LHCN-M2 (cell line): ENCODE measurements at regions not wholly inside any gene's neighbourhood (a gene's known extent, or its start where the extent isn't known, plus 50 kb on each side); places are given as distances from the start of the nearest gene placed in this dataset.

Experiments
- DNase-seq: peaks from one replicate; pipeline ENCODE4 v3.0.0-alpha.2; 2012; ENCODE audit warnings: low read depth

DNA sequence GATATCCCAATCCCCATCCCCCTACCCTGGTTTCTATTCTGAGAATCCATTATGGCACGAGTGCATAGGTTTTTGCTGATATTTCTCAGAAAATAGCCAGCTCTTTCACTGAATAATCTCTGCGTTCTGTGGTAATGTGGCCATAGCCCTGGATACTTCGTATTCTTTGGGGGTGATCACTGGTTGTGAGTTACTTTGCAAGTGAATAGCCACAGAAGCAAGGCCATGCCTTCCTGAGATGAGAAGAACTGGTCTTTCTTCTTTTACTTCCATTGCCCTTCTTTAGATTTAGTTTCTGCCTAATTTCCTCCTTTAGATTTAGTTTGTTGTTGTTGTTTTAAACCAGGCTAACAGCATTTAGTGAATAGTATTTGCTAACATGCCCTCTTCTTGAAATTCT lies 323.4 kb downstream of the CDC14C start:
- DNase-seq, result no peak

GRCh38 chr7:49255054-49255453 lies 330.7 kb downstream of the CDC14C start:
- no peak for DNase-seq

GRCh38 chr7:49260538-49260937 lies 336.2 kb downstream of the CDC14C start:
- no peak for DNase-seq

DNA sequence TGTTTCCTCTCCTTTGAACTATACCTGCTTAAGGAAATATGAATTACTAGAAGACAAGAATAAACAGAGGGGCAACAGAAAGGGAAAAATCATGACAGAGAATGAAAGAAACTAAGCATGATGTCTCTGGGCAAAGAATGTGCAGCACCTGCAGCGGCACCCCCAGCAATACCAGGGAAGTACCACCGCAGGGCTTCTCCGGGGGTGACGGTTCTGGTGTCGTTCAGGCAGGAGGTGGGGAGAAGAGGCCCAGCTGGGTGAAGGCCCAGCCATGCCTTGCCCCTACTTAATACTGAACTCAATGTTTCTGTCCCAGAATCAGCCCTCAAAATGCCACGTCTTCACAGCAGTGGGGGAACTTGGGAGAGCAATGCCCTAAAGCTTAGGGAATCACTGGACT lies 337.6 kb downstream of the CDC14C start:
- no peak for DNase-seq

GRCh38 chr7:49264530-49264929 lies 340.2 kb downstream of the CDC14C start:
- no peak for DNase-seq

GRCh38 chr7:49273897-49274296 lies 349.6 kb downstream of the CDC14C start:
- DNase-seq, result no peak

DNA sequence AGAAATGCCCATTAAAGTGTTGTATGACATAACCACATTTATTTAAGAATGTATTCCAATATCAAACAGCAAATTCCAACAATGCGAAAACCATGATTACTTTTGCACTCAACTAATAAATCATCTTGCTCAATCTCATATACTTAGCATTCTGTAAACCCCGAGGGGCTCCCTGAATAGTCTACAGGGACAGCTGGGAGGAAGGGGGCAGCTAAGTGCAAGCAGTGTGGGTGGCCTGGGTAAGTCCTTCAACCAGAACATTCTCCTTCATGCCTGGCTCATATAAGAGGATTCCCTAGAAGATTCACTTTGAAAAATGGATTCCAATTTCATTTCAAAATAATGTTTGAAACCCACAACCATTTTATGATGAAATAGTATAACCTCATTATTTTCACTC lies 355.5 kb downstream of the CDC14C start:
- no peak for DNase-seq

GRCh38 chr7:49287653-49288052 lies 363.3 kb downstream of the CDC14C start:
- no peak for DNase-seq

- no peak for DNase-seq
Measured at GRCh38 chr7:49294611-49295010, 370.3 kb downstream of the CDC14C start.

DNA sequence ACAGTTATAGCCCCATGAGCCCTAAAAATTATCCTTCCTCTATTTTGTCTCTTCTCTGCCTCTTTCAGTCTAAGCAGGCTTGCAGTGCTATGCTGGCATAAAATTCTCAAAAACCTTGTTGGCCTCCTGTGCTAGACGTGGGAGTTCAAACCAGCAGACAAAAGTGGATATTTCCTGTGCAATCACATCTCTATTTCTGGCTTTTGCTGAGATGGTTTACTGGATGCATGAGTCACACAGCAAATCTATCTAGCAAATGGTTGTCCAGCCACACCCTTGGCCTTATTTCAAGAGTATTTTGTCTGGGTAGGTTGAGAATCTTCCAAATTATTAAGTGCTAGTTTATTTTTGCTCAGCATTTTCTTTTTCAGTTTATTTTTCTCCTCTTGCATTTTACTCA lies 370.8 kb downstream of the CDC14C start:
- no peak for DNase-seq

DNA sequence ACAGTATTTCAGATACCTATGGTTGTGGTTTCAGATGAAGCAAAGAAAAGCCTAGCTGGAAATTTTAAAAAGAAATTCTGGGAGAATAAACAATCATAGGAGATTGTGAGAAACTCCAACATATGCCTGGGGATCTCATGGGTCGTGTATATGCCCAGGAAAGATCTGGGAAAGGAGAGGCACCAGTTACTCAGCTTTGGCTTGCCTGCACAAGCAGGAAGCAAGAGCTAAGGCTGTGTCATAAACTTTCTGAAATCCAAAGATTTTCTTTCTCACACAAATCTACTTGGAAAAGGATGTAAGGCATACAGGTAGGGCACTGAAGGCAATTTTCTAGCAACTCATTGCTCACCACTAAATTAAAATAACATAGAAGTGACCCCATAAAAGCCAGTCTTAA lies 373.6 kb downstream of the CDC14C start:
- no peak for DNase-seq

GRCh38 chr7:49308787-49309186 lies 384.4 kb downstream of the CDC14C start:
- no peak for DNase-seq

DNA sequence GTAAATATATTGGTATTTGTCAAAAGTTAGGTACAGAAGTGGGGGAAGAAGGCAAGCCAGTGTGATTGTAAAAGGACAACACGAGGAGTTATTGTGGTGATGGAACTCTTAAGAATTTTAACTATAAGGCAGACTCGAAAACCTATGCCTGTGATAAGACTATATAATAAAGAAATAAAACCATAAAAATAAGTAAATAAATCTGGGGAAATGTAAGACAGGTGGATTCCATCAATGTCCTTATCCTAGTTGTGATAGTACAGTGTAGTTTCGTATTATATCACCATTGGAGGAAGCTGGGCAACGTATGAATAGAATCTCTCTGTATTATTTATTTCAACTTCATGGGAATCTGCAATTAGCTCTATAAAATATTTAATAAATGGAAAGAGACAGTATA lies 395.7 kb downstream of the CDC14C start:
- DNase-seq, result no peak

- DNase-seq, result no peak
Measured at GRCh38 chr7:49321843-49322242, 397.5 kb downstream of the CDC14C start.

DNA sequence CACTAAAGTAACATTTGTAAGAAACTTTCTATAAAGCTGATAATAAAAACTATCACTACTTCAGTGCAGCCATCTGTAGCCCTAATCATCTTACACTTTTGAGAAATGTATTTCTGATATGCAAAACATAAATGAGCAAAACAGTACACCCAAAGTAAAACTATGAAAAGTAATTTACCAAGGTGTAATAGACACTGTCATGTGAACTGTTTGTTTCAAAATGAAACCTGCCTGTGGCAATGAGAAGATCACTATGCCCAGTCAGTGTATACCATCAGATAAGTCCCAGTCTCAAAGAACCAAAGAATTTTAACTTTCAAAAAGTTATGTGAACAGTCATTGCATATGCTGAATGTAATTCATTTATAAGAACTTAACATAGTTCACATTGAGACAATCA lies 398.1 kb downstream of the CDC14C start:
- no peak for DNase-seq

- DNase-seq, result no peak
Measured at GRCh38 chr7:49324040-49324439, 399.7 kb downstream of the CDC14C start.

DNA sequence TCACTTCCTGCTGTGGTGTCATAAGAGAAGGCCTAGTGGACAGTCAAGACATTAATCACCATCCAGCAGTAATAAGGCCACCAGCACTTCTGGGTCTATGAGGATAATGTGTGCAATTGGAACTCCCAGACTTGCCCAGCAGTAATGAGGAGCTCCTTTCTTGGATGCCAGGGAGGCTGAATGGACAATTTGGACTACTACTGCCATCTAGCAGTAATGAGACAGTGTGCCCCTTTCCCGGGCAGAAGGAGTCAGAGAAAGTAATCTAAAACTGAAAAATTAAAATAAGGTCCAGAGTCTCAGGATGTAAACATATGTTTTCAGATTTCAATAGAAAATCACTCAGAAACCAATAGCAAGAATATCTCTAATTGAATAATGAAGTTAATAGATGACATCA lies 400.4 kb downstream of the CDC14C start:
- no peak for DNase-seq

DNA sequence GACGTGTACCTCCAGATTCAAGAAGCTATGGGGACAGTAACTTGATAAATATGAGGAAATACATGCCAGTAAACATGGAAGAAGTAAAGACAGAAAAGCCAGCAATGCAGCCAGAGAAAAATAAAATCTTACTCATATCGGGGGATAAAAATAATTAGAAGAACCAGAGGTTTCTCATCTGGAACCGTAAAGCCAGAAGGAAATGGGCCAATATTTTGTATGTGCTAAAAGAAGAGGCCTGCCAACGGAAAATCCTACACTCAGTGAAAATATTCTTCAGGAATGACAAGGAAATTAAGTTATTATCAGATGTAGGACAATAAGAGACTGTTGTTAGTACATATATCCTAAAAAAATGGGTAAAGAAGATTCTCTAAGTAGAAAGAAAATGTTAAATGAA lies 401.2 kb downstream of the CDC14C start:
- DNase-seq, result no peak

DNA sequence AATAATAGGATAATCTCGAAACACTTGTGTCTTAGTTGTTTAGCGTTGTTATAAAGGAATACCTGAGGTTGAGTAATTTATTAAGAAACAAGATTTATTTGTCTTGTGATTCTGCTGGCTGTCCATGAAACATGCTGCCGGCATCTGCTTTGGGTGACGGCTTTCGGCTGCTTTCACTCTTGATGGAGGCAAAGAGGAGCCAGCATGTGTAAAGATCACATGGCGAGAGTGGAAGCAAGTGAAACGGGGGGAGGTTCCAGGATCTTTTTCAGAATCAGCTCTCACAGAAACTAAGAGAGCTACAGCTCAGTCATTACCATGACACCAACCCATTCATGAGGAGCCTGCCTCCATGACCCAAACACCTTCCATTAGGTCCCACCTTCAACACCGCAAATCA lies 402.8 kb downstream of the CDC14C start:
- no peak for DNase-seq

DNA sequence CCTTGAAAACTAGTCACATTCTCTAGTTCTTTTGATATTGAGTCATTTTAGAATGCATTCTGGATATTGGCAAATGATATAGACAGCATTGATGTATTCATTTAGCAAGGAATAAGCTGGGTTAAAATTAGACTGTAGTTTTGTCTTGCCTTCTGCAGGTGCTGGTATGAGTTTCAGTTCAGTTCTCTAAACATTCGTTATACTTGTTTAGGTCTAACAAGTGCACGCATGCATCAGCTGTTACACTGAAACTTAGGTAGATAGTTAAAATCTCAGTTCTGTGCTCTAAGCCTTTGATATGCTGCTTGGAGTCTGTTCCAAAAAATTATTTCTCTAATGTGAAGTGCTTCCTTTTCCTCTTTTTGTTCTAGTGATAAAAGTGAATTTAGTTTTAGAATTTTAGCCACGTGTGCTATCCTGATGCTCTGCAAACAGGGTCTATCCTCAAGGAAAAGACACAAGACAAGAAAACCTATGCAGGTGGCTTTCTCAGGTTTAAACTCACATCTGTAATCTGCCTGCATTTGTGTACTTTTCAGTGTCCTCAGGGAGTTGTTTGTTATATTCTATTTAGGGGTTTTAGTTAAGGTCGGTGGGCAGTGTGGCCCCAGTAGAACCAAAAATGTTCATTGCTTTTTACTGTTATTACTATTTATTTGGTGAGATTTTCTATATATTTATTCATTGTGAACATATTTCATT lies 409.0 kb downstream of the CDC14C start:
- DNase-seq, result no peak

GRCh38 chr7:49341849-49342248 lies 417.5 kb downstream of the CDC14C start:
- DNase-seq, result no peak

- DNase-seq, result no peak
Measured at GRCh38 chr7:49344556-49344955, 420.2 kb downstream of the CDC14C start.

DNA sequence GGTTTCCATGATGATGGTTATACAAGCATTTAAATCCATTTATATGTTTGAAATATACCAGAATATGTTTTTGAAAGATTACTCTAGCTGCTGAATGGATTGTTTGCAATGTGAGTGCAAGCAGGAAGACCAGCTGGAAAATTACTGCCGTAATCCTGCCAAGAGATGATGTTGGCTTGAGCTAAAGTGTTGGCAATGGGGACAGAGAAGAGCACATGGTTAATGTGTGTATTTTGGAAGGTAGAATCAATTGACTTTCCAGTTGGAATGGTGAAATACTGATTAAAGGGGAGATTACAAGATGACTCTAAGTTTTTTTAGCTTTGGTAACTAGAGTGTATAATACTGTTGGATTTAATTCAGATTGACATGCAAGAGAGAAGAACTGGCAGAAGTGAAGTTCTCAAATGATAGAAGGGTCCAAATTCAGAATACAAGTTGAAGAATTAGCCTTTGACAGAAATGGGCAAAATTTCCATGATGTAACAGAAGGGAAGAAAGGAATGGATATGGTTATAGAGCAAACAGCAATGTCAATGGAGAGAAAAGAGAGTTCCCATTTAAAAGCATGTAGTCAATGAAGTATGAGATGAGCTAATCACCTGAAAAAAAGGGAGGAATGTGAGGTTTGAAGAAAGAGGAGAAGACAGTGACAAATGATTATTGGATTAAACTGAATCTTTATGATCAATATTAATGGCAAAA lies 422.0 kb downstream of the CDC14C start:
- no peak for DNase-seq

- no peak for DNase-seq
Measured at GRCh38 chr7:49367072-49367471, 406.4 kb upstream of the VWC2 start.
